Large intestine (tissue), 3 donors: ENCODE measurements at regions not wholly inside any gene's neighbourhood (a gene's known extent, or its start where the extent isn't known, plus 50 kb on each side); places are given as distances from the start of the nearest gene placed in this dataset.

Experiments
- DNase-seq, 2 donors: peaks; one replicate each; pipeline versions ENCODE4 v3.0.0 to v3.0.0-alpha.2; 2013
- H3K27ac ChIP-seq: one replicate; pipeline ENCODE4 v1.5.1; 2013; ENCODE audit warnings: low read length
- H3K27me3 ChIP-seq: 2 replicates; pipeline ENCODE4 v1.6.1; 2013; ENCODE audit warnings: low read length; ENCODE audit not compliant: control insufficient read depth, insufficient read depth
- H3K36me3 ChIP-seq: 2 replicates; pipeline ENCODE4 v1.6.1; 2013; ENCODE audit warnings: low read length; ENCODE audit not compliant: control insufficient read depth, insufficient read depth
- H3K4me1 ChIP-seq: one replicate; pipeline ENCODE4 v1.6.1; 2013; ENCODE audit warnings: low read length; ENCODE audit not compliant: control insufficient read depth, insufficient read depth
- H3K4me3 ChIP-seq: one replicate; pipeline ENCODE4 v1.5.1; 2013; ENCODE audit warnings: low read length
- H3K9me3 ChIP-seq: one replicate; pipeline ENCODE4 v1.6.1; 2013; ENCODE audit warnings: mild to moderate bottlenecking, low read depth, low read length, moderate library complexity; ENCODE audit not compliant: control insufficient read depth
- WGBS: methylation state at CpG from one replicate; pipeline ENCODE4 v1.1.5; 2013; ENCODE audit warnings: low lambda C conversion rate; ENCODE audit not compliant: insufficient coverage; 5-methylcytosine and 5-hydroxymethylcytosine counted together

DNA sequence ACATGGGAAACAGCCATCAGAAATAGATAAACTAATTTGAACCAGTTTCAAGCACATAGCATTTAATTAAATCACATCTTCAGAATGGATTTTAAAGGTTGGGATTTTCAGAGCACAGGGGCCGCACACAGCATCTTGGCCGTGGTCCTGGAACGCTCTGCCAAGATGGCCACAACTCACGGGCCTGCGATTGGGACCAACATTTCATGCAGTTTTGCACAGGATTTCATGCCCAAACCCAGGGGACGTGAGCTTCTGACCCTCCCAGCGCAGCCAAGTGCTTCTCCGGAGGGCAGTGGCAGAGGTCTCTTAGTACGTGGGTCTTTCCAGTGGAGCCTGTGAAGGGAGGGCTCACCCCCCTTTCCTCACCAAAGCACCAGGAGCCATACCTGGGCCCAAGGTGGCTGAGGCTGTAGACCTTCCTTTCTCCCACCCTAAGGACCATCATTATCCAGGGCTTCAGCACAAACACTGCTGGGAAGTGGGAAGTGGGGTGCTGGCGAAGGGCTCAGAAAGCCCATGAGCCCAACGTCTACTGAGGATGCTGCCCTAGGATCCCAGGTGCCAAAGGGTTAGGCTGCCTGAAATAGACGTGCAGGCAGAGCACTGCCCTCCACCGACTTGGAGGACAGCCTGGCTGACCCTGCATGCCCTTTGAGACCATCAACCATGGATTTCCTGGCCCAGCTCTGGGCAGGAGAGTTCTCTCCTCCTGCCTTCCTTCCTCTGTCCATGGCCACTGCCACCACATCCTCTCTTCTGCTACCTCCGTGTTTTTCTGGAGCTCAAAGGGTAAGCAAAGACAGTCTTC lies 611.2 kb upstream of the MGMT start:
- no peak for DNase-seq
- Histone ChIP-seq H3K4me1 (peaks cover 31% of the 10 kb centered on the region), H3K27me3 (no peaks in the 10 kb centered on the region), H3K36me3 (no peaks in the 10 kb centered on the region), H3K27ac (no peak overlapping the region), H3K4me3 (no peak overlapping the region), H3K9me3 (no peaks in the 10 kb centered on the region)
- 60% methylated on average over 1 of the region's 14 CpGs for WGBS

DNA sequence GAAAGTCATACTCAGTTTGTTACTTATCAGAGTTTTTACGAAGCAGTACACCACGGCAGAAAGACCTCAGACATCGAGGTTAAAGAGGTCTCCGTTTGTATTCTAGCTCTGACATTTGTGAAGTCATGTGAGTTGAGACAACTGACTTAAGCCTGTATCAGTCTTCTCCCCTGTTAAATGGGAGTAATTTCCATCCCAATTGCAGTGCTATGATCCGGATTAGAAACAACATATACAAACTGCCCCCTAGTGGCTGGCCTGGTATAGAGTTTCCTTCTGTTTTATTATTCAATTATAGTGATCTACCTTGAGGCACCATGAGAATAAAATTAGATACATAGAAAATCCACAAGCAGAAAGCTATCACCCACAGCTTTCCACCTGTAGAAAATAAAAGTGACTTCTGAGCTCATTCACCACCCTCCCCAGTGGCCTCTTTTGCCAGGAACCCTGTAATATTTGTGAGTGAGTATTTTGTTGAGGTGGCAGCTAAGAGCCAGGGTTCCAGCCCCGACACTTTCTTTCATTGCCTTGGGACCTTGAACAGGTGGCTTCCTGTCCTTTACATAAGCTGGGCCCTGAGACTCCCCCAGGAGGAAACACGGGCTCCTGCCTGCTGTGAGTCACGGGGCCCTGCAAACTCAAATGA lies 607.2 kb upstream of the MGMT start:
- Histone ChIP-seq H3K4me3 (no peak overlapping the region), H3K4me1 (peaks cover 22% of the 10 kb centered on the region), H3K9me3 (no peaks in the 10 kb centered on the region), H3K27me3 (no peaks in the 10 kb centered on the region), H3K27ac (no peak overlapping the region), H3K36me3 (no peaks in the 10 kb centered on the region)
- no peak for DNase-seq
- WGBS = 80% methylated on average over 1 of the region's 8 CpGs

DNA sequence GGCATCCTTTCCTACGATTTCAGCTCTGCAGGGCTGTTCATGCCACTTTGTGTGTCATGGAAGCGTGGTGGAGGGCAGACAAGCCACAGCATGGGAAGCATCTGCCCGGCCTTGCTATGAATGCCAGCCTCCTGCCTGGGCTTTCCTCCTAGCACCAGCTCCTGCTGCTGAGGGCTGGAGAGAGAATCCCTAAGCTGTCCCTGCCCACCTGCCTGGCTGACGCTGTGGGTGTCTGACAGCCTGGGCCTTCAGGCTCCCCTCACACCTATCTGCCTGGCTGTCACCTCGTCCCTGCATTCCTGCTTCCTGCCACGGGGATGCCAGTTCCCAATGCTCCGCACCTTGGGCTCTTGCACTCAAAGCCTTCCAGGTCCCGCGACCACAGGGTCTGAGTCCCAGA lies 606.5 kb upstream of the MGMT start:
- no CpG with 5 or more reads among the region's 9 CpGs for WGBS
- DNase-seq = no peak
- Histone ChIP-seq H3K27ac (no peak overlapping the region), H3K4me1 (peaks cover 18% of the 10 kb centered on the region), H3K4me3 (no peak overlapping the region), H3K9me3 (no peaks in the 10 kb centered on the region), H3K36me3 (no peaks in the 10 kb centered on the region), H3K27me3 (no peaks in the 10 kb centered on the region)

DNA sequence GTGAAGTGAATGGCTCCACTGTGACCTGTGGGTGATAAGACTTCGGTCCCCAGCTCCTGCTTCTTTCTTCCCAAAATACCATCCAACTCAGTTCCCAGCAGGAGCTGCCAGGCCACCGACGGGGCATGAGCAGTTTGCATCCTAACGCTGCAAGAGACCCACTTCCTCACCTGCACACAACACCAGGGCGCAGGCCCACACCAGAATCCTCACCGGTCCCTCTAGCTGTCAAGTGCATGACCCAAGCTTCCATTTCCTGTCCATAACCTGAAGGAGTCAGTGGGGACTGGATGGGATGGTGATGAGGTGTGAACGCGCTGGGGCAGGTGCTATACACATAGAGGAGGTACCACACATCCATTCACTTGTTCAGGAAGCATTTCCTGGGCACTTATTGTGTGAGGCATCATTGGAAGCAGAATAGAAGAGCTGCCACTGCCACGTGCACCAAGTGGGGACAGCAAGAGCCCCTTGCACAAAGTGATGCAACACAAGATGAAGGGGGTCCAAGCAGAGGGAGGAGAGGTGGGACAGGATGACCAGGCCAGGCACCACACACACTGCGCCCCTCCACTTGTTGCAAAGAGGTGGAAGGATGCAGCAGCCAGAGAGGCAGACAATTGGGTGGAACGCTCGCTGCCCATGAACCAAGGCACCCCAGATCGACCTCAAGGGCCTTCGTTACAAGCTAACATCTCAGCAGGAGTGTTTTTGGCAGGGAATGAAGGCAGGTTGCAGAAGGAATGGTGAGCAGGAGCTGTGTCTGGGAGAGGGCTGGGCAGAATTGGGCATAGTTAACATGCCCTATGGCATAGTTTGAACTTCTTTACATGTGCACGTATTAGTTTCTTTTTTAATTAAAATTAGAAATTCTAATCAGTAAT lies 605.8 kb upstream of the MGMT start:
- no peak for DNase-seq
- Histone ChIP-seq H3K27me3 (no peaks in the 10 kb centered on the region), H3K4me1 (peaks cover 19% of the 10 kb centered on the region), H3K36me3 (no peaks in the 10 kb centered on the region), H3K4me3 (no peak overlapping the region), H3K9me3 (no peaks in the 10 kb centered on the region), H3K27ac (no peak overlapping the region)
- WGBS = 100% methylated on average over 1 of the region's 15 CpGs

DNA sequence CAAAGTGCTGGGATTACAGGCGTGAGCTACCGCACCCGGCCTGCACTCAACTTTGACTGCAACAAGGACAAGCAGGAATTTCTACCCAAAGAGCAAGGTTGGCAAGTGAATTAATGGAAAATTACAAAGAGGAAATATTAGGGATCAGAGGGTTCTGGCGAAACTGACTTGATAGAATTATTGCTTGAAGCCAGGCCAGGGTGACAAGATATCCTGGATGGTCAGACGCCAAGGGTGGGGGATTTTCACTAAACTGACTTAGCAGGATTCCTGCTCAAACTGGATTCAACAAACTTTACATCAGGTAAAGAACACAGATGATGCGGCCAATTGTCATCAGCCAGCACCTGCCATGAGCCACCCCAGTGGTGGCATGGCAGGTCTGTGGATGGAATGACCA lies 603.6 kb upstream of the MGMT start:
- Histone ChIP-seq H3K27ac (no peak overlapping the region), H3K9me3 (no peaks in the 10 kb centered on the region), H3K4me3 (no peak overlapping the region), H3K36me3 (no peaks in the 10 kb centered on the region), H3K4me1 (peaks cover 10% of the 10 kb centered on the region), H3K27me3 (no peaks in the 10 kb centered on the region)
- no peak for DNase-seq
- WGBS = no CpG with 5 or more reads among the region's 6 CpGs

DNA sequence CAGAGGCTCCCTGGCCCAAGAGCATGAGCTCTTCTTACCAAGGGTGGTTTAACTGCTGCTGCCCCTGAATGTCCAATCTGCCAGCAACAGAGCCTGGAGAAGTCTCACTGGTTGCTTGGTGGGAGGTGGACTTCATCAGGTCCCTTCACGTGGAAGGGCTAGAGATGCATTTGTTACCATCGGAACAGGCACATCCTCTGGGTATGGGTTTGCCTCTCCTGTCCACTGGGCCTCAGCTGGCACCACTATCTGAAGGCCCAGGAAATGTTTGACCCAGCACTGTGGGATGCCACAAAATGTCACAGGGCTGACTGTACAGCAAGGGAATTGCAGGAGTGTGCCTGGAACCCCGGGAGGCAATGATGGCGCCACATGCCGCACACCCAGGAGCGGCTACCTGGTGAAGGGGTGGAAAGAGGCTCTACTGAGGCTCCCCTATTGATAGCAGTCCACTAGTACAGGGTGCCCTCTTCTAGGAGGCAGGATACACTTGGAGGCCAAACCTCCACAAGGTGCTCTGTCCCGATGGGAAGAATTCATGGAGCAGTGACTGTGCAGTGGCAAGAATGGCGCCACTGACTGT lies 603.1 kb upstream of the MGMT start:
- H3K4me3 ChIP-seq = no peak overlapping the region
- H3K4me1 ChIP-seq = peaks cover 8% of the 10 kb centered on the region
- WGBS = no CpG with 5 or more reads among the region's 8 CpGs
- H3K27me3 ChIP-seq = no peaks in the 10 kb centered on the region
- H3K9me3 ChIP-seq = no peaks in the 10 kb centered on the region
- H3K36me3 ChIP-seq = no peaks in the 10 kb centered on the region
- no peak for DNase-seq
- H3K27ac ChIP-seq = no peak overlapping the region

DNA sequence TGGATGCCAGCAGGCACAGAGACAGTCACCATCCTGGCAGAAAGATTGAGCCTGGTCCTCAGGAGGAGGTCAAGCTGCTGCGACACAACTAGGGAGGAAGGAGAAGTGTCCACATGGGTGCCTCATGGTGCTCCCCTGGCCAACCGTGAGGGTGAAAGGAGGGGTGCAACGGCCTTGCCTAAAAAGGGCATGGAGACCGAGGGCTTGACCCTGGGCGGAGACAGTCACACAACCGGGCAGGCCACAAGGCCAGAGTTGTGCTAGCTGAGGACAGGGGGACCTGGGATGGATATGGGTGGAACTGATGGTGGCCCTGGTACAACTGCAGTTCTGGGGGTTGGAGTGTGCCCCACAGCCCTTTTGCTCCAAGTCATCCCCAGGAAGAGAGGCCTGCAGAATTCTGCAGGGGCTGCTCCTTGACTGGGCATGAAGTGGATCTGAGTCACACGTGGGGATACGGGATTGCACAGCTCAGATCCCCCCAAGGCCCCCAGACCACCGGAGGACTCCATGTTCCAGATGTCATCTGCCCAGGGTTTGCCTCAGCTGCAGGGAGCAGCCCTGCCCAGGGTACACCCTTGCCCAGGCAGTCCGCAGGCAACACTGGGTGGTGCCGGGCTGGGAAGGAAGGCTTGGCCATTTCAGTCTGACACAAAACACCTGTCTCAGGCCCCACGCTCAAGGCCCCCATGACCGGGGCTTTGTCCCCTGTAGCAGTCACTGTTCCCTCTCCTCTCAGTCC lies 602.3 kb upstream of the MGMT start:
- H3K4me3 ChIP-seq = no peak overlapping the region
- H3K36me3 ChIP-seq = no peaks in the 10 kb centered on the region
- peaks cover 8% of the 10 kb centered on the region for H3K4me1 ChIP-seq
- no peaks in the 10 kb centered on the region for H3K27me3 ChIP-seq
- DNase-seq = no peak
- H3K9me3 ChIP-seq = no peaks in the 10 kb centered on the region
- WGBS = no CpG with 5 or more reads among the region's 13 CpGs
- no peak overlapping the region for H3K27ac ChIP-seq

DNA sequence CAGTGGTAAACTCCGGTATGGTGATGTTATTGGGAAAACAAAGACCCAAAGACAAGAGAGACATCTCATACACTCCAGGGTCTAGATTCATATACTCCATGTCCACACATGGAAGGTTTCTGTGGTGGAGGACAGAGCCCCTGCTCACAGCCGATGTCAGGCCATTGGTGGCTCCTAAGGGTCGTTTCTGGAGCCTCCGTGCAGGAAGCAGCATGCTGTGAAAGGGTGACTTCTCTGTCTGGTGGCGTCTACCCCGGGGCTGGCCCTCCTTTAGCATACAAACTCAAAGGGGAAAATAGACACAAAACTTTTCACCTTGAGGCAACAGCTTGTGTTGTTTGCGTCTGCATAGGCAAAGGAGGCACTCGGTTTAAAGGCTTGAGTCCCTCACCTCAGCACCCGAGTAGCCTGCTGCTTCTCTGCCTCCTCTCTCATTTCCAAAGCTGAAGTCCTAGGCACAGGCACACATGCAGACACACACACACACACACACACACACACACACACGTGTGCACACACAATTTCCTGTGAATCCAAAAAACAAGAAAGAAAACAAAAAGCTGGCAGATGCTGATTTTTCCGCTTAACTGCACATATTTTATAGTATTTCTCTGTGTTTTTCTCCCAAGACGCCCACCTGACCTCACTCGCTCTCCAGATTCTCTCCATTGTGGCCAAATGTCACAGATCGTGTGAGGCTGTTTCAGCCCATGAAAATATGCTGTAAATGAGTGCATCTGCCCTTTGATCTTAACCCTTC lies 601.4 kb upstream of the MGMT start:
- Histone ChIP-seq H3K4me1 (peaks cover 8% of the 10 kb centered on the region), H3K4me3 (no peak overlapping the region), H3K27me3 (no peaks in the 10 kb centered on the region), H3K27ac (no peak overlapping the region), H3K36me3 (no peaks in the 10 kb centered on the region), H3K9me3 (no peaks in the 10 kb centered on the region)
- 63% methylated on average over 2 of the region's 14 CpGs for WGBS
- DNase-seq = no peak

DNA sequence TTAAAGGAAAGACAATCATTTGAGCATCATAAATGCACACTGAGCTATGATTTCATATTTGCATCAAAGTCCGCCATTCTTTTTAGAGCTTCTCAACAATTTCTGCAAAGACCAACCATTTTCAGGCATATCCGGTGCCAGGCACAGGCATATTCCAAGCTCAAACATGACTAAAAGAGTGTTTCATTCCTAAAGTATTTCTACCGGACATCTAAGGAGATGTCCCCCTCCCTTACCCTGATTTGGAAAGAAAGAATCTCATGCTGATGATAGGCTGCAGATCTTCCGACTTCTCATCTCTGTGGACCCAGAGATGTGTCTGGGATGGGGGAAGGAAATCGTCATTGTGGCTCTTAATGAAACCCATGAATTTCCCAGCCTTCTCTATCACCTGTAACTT lies 600.5 kb upstream of the MGMT start:
- Histone ChIP-seq H3K9me3 (no peaks in the 10 kb centered on the region), H3K4me1 (peaks cover 8% of the 10 kb centered on the region), H3K27me3 (no peaks in the 10 kb centered on the region), H3K36me3 (no peaks in the 10 kb centered on the region), H3K27ac (no peak overlapping the region), H3K4me3 (no peak overlapping the region)
- DNase-seq = no peak
- no CpG with 5 or more reads among the region's 5 CpGs for whole genome bisulfite sequencing
